Pancreas (tissue), 10 donors: ENCODE measurements at regions not wholly inside any gene's neighbourhood (a gene's known extent, or its start where the extent isn't known, plus 50 kb on each side); places are given as distances from the start of the nearest gene placed in this dataset.

Experiments used
- ATAC-seq, 4 donors: fragments of 200-7000 bp; cut with Tn5 transposase; one replicate each; pipeline versions ENCODE4 v1.8.0 to v1.9.1; 2020; ENCODE audit warnings: mild to moderate bottlenecking in 4 of 4, moderate library complexity in 4 of 4
- DNase-seq, 6 donors: peaks; one replicate each; pipeline ENCODE4 v3.0.0-alpha.2; 2020
- FAIRE-seq: peaks from 2 replicates; lab custom pipeline; 2012; peaks lifted over from hg19 to GRCh38; lab: Jason Lieb, UNC
- H3K27ac ChIP-seq, 4 donors: fragments of 200-600 bp; sonication (generic); 1 replicate in 3 of 4; 2 replicates in 1 of 4; pipeline versions ENCODE4 v1.5.0 to v1.8.0; 2020
- H3K27me3 ChIP-seq, 4 donors: fragments of 200-600 bp; one replicate each; pipeline ENCODE4 v1.8.0; 2021
- H3K36me3 ChIP-seq, 3 donors: fragments of 200-600 bp; sonication (generic) in 1 of 3; one replicate each; pipeline versions ENCODE4 v1.5.0 to v1.8.0; 2020 to 2021
- H3K4me1 ChIP-seq, 3 donors: fragments of 200-600 bp; one replicate each; pipeline ENCODE4 v1.8.0; 2021
- H3K4me3 ChIP-seq, 4 donors: fragments of 200-600 bp; sonication (generic) in 2 of 4; one replicate each; pipeline versions ENCODE4 v1.5.0 to v1.8.0; 2020 to 2021
- H3K9me3 ChIP-seq, 4 donors: fragments of 200-600 bp; one replicate each; pipeline ENCODE4 v1.8.0; 2021
- CTCF ChIP-seq, 4 donors: fragments of 200-600 bp; sonication (generic) in 3 of 4; IDR thresholded peaks; one replicate each; pipeline versions ENCODE4 v1.5.0 to v1.8.0; 2021; ENCODE audit warnings: antibody characterized with exemption in 4 of 4
- WGBS, 2 donors: extraction: QIAGEN DNeasy Blood & Tissue Kit; methylation state at CpG; one replicate each; pipeline ENCODE4 v1.1.7; 2013; 5-methylcytosine and 5-hydroxymethylcytosine counted together
- intact Hi-C, 3 donors: fragments of 100-400 bp; cut with DNase I; formaldehyde crosslinking; loops; one replicate each; pipeline versions ENCODE4 v1.11.1 to v1.14.2; 2022
- donor health status: healthy with polysubstance abuse.
- donor health status: DM: no; HTN: no; CAD: no; lungs with moderate emphysema.
- donor health status: DM: no; HTN: no; CAD: no.
- donor health status: control.
- donor health status: control.
- donor health status: Bipolar disorder and iron deficiency.
- donor health status: DM: yes; HTN: yes; CAD: no.
- donor health status: DM: no; HTN: no; CAD: no.
- donor health status: DM: no; HTN: no; CAD: no.
- donor health status: DM: yes; HTN: yes; CAD: no.

GRCh38 chr14:99037777-99038430 lies 234.1 kb downstream of the BCL11B start:
- Histone ChIP-seq H3K4me1 (no peaks in the 10 kb centered on the region), H3K4me3 (no peak overlapping the region), H3K27ac (no peak overlapping the region), H3K36me3 (no peaks in the 10 kb centered on the region), H3K9me3 (no peaks in the 10 kb centered on the region), H3K27me3 (no peaks in the 10 kb centered on the region)
- DNase-seq = no peak
- 63 to 70% methylated on average over 10 of the region's 10 CpGs for WGBS, 2 donors
- intact Hi-C loops = no loop called here
- no peak for ATAC-seq
- no peak for FAIRE-seq
- no peak for TF ChIP-seq CTCF (IDR thresholded peaks at IDR 0.05)

DNA sequence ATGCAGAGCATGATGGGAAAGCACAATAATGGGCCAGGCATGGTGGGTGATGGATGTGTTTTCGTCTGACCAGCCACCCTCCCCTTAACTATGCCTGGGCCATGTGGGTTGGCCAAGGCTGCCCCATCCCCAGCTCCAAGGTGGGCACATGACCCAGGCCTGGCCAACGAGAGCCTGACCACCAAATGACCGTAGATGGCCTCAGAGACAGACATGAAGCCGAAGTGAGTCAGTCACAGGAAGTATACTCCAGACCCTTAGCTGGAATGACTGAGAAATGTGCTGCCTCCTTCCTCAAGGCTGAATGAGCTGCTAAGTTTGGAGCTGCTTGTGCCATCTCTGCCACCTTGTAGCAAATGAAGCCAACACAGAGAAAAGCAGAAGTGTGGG lies 233.6 kb downstream of the BCL11B start:
- Histone ChIP-seq H3K27ac (no peak overlapping the region), H3K4me3 (no peak overlapping the region), H3K4me1 (no peaks in the 10 kb centered on the region), H3K9me3 (no peaks in the 10 kb centered on the region), H3K27me3 (no peaks in the 10 kb centered on the region), H3K36me3 (no peaks in the 10 kb centered on the region)
- ATAC-seq (no peak), FAIRE-seq (no peak), DNase-seq (no peak)
- no peak for TF ChIP-seq CTCF (IDR thresholded peaks at IDR 0.05)
- intact Hi-C loops = no loop called here
- WGBS, 2 donors = 46 to 57% methylated on average over 4 of the region's 4 CpGs

DNA sequence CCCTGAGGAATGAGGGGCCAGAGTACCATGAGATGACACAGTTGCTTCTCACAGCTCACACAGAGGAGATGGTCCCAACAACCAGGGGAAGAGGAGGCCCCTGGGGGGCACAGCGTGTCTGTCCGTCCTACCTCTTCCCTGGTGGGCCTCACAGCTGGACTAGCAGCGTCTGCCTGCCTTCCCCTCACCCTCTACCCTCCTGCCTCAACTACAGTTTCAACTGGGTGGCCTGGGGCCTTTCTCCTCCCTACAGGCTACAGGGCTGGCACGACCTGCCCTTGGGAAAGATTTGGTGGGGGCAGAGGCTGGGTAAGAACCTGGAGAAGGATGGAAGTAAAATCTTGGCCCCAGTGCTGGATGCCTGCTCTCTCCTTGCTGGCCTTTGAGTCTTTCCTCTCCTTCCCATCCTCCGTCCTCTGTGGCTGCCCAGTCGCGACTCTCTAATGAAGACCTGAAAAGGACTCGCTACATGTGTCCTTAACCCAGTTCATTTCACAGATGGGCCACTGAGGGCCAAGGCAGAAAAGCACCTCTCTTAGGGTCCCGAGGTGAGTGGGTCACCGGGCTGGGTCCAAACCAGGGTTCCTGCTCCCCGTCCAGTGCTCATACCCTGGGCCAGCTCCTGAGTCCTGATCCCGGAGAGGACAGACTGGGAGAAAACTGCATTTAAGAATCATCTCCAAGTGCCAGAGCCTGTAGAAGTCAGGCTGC lies 232.5 kb downstream of the BCL11B start:
- no peak for DNase-seq
- Histone ChIP-seq H3K27me3 (no peaks in the 10 kb centered on the region), H3K4me3 (no peak overlapping the region), H3K27ac (no peak overlapping the region), H3K4me1 (no peaks in the 10 kb centered on the region), H3K9me3 (no peaks in the 10 kb centered on the region), H3K36me3 (no peaks in the 10 kb centered on the region)
- 69 to 80% methylated on average over 12 of the region's 12 CpGs for WGBS, 2 donors
- intact Hi-C loops = no loop called here
- no peak for FAIRE-seq
- ATAC-seq = no peak
- no peak for TF ChIP-seq CTCF (IDR thresholded peaks at IDR 0.05)

- ATAC-seq (no peak), FAIRE-seq (no peak), DNase-seq (no peak)
- H3K4me3 ChIP-seq = no peak overlapping the region
- H3K36me3 ChIP-seq = no peaks in the 10 kb centered on the region
- intact Hi-C loops = no loop called here
- no peak for TF ChIP-seq CTCF (IDR thresholded peaks at IDR 0.05)
- WGBS, 2 donors = 77% methylated on average over 18 of the region's 18 CpGs
- H3K4me1 ChIP-seq = no peaks in the 10 kb centered on the region
- no peak overlapping the region for H3K27ac ChIP-seq
- H3K9me3 ChIP-seq = no peaks in the 10 kb centered on the region
- H3K27me3 ChIP-seq = no peaks in the 10 kb centered on the region
These were observed 231.9 kb downstream of the BCL11B start for GRCh38 chr14:99040052-99040451.

- no peak for FAIRE-seq
- Histone ChIP-seq H3K4me1 (no peaks in the 10 kb centered on the region), H3K4me3 (no peak overlapping the region), H3K27me3 (no peaks in the 10 kb centered on the region), H3K36me3 (no peaks in the 10 kb centered on the region), H3K27ac (no peak overlapping the region), H3K9me3 (no peaks in the 10 kb centered on the region)
- no peak for TF ChIP-seq CTCF (IDR thresholded peaks at IDR 0.05)
- no peak for DNase-seq
- ATAC-seq = no peak
- WGBS, 2 donors = 80 to 89% methylated on average over 17 of the region's 17 CpGs
- intact Hi-C loops = no loop called here
These were observed 231.3 kb downstream of the BCL11B start for GRCh38 chr14:99040711-99041110.
